ENCODE measurements at regions not wholly inside any gene's neighbourhood (a gene's known extent, or its start where the extent isn't known, plus 50 kb on each side); places are given as distances from the start of the nearest gene placed in this dataset.

GRCh38 chr15:93209690-93210445 lies 120.9 kb upstream of the RGMA start:
- DNase-seq (ENCODE audit: low read depth), result no peak

- DNase-seq (ENCODE audit: low read depth), result no peak
Measured at GRCh38 chr15:93206893-93207292, 117.9 kb upstream of the RGMA start.

- DNase-seq (ENCODE audit: low read depth), result no peak
Measured at GRCh38 chr15:93205413-93205812, 116.4 kb upstream of the RGMA start.

- no peak for DNase-seq (ENCODE audit: low read depth)
Measured at GRCh38 chr15:93203036-93203435, 114.0 kb upstream of the RGMA start.

GRCh38 chr15:93202405-93202804 lies 113.4 kb upstream of the RGMA start:
- DNase-seq (ENCODE audit: low read depth), result no peak

GRCh38 chr15:93201940-93202339 lies 112.9 kb upstream of the RGMA start:
- no peak for DNase-seq (ENCODE audit: low read depth)

- no peak for DNase-seq (ENCODE audit: low read depth)
Measured at GRCh38 chr15:93200837-93201226, 111.8 kb upstream of the RGMA start.

- DNase-seq (ENCODE audit: low read depth), result no peak
Measured at GRCh38 chr15:93200081-93200836, 111.2 kb upstream of the RGMA start.

- DNase-seq (ENCODE audit: low read depth), result no peak
Measured at GRCh38 chr15:93196135-93196670, 107.2 kb upstream of the RGMA start.

- DNase-seq (ENCODE audit: low read depth), result no peak
Measured at GRCh38 chr15:93195109-93195508, 106.1 kb upstream of the RGMA start.

GRCh38 chr15:93190238-93190637 lies 101.2 kb upstream of the RGMA start:
- DNase-seq (ENCODE audit: low read depth), result no peak

- DNase-seq (ENCODE audit: low read depth), result no peak
Measured at GRCh38 chr15:93189561-93189960, 100.5 kb upstream of the RGMA start.

GRCh38 chr15:93188236-93188635 lies 99.2 kb upstream of the RGMA start:
- no peak for DNase-seq (ENCODE audit: low read depth)

GRCh38 chr15:93185796-93186195 lies 96.8 kb upstream of the RGMA start:
- no peak for DNase-seq (ENCODE audit: low read depth)

- DNase-seq (ENCODE audit: low read depth), result no peak
Measured at GRCh38 chr15:93182703-93183205, 93.7 kb upstream of the RGMA start.

GRCh38 chr15:93180656-93181055 lies 91.6 kb upstream of the RGMA start:
- no peak for DNase-seq (ENCODE audit: low read depth)

- DNase-seq (ENCODE audit: low read depth), result no peak
Measured at GRCh38 chr15:93180128-93180527, 91.1 kb upstream of the RGMA start.

- no peak for DNase-seq (ENCODE audit: low read depth)
Measured at GRCh38 chr15:93179700-93180102, 90.7 kb upstream of the RGMA start.

- no peak for DNase-seq (ENCODE audit: low read depth)
Measured at GRCh38 chr15:93179072-93179471, 90.1 kb upstream of the RGMA start.

- DNase-seq (ENCODE audit: low read depth), result no peak
Measured at GRCh38 chr15:93178371-93178770, 89.4 kb upstream of the RGMA start.

- DNase-seq (ENCODE audit: low read depth), result no peak
Measured at GRCh38 chr15:93176065-93176464, 87.1 kb upstream of the RGMA start.

- DNase-seq (ENCODE audit: low read depth), result no peak
Measured at GRCh38 chr15:93174836-93175235, 85.8 kb upstream of the RGMA start.

- DNase-seq (ENCODE audit: low read depth), result no peak
Measured at GRCh38 chr15:93173369-93173768, 84.4 kb upstream of the RGMA start.

Measured in LHCN-M2 (cell line).